CD14-positive monocyte (primary cell): ENCODE measurements at regions not wholly inside any gene's neighbourhood (a gene's known extent, or its start where the extent isn't known, plus 50 kb on each side); places are given as distances from the start of the nearest gene placed in this dataset.

ENCODE experiments used
- DNase-seq, 3 donors: peaks; one replicate each; pipeline ENCODE4 v3.0.0-alpha.2; 2011 to 2022
- H2AFZ ChIP-seq: 2 replicates; pipeline ENCODE4 v1.6.0; 2012; ENCODE audit warnings: mild to moderate bottlenecking, low read depth, low read length, inconsistent platforms; ENCODE audit not compliant: insufficient read depth, poor library complexity, severe bottlenecking
- H3K27ac ChIP-seq, 2 donors: 1 replicate in 1 of 2; 2 replicates in 1 of 2; pipeline ENCODE4 v1.5.1; 2012 to 2013; ENCODE audit warnings: low read length in 2 of 2, control low read depth in 1 of 2, inconsistent platforms in 1 of 2, low read depth in 1 of 2, mild to moderate bottlenecking in 1 of 2
- H3K27me3 ChIP-seq, 2 donors: one replicate each; pipeline versions ENCODE4 v1.6.0 to v1.6.1; 2011 to 2013; ENCODE audit warnings: low read length in 2 of 2; ENCODE audit not compliant: control insufficient read depth in 2 of 2, insufficient read depth in 2 of 2
- H3K36me3 ChIP-seq, 2 donors: replicated peaks in 1 of 2; 1 replicate in 1 of 2; 2 replicates in 1 of 2; pipeline versions ENCODE4 v1.5.1 to v1.6.1; 2012 to 2013; ENCODE audit warnings: low read length in 2 of 2, control low read depth in 1 of 2, inconsistent platforms in 1 of 2, mild to moderate bottlenecking in 1 of 2; ENCODE audit not compliant: insufficient read depth in 2 of 2, control insufficient read depth in 1 of 2
- H3K4me1 ChIP-seq, 2 donors: 1 replicate in 1 of 2; 2 replicates in 1 of 2; pipeline versions ENCODE4 v1.5.1 to v1.6.1; 2012 to 2013; ENCODE audit warnings: low read length in 2 of 2, control low read depth in 1 of 2, inconsistent platforms in 1 of 2, mild to moderate bottlenecking in 1 of 2, moderate library complexity in 1 of 2; ENCODE audit not compliant: insufficient read depth in 2 of 2, control insufficient read depth in 1 of 2
- H3K4me2 ChIP-seq: replicated peaks from 2 replicates; pipeline ENCODE3; 2012; ENCODE audit warnings: low read length, moderate library complexity, mild to moderate bottlenecking; ENCODE audit not compliant: poor library complexity, severe bottlenecking; ENCODE audit errors: extremely low read depth
- H3K4me3 ChIP-seq, 3 experiments: fragments of 200-600 bp in 1 of 3; sonication (generic) in 1 of 3; replicated peaks in 1 of 3; 1 replicate in 2 of 3; 2 replicates in 1 of 3; pipeline ENCODE4 v1.5.1; 2011 to 2013; ENCODE audit warnings: low read length in 3 of 3, mild to moderate bottlenecking in 3 of 3, control low read depth in 2 of 3, low read depth in 2 of 3, inconsistent platforms in 1 of 3, moderate library complexity in 1 of 3
- H3K79me2 ChIP-seq: 2 replicates; pipeline ENCODE4 v1.6.0; 2012; ENCODE audit warnings: mild to moderate bottlenecking, control low read depth, inconsistent platforms, low read length, moderate library complexity; ENCODE audit not compliant: insufficient read depth
- H3K9ac ChIP-seq: 2 replicates; pipeline ENCODE4 v1.6.0; 2017; ENCODE audit warnings: low read length, mild to moderate bottlenecking; ENCODE audit not compliant: insufficient read depth, poor library complexity, severe bottlenecking
- H3K9me3 ChIP-seq, 2 donors: replicated peaks in 1 of 2; 1 replicate in 1 of 2; 2 replicates in 1 of 2; pipeline versions ENCODE4 v1.5.1 to v1.6.1; 2012 to 2013; ENCODE audit warnings: low read length in 2 of 2, control low read depth in 1 of 2; ENCODE audit not compliant: control insufficient read depth in 1 of 2, insufficient read depth in 1 of 2
- H4K20me1 ChIP-seq: 2 replicates; pipeline ENCODE4 v1.6.0; 2012; ENCODE audit warnings: mild to moderate bottlenecking, low read length, control low read depth, moderate library complexity; ENCODE audit not compliant: insufficient read depth
- H3K27ac Mint-ChIP-seq, 7 donors: one replicate each; pipeline ENCODE4 v1.8.0; 2020; ENCODE audit warnings: mild to moderate bottlenecking in 7 of 7, mixed read lengths in 7 of 7, moderate library complexity in 6 of 7, inconsistent platforms in 2 of 7
- H3K27me3 Mint-ChIP-seq, 3 donors: one replicate each; pipeline ENCODE4 v1.8.0; 2021 to 2022; ENCODE audit warnings: low read depth in 3 of 3, mild to moderate bottlenecking in 3 of 3, mixed read lengths in 3 of 3, moderate library complexity in 3 of 3, inconsistent platforms in 1 of 3
- H3K36me3 Mint-ChIP-seq, 2 donors: one replicate each; pipeline ENCODE4 v1.8.0; 2020; ENCODE audit warnings: mixed read lengths in 2 of 2, inconsistent platforms in 1 of 2, mild to moderate bottlenecking in 1 of 2
- H3K4me1 Mint-ChIP-seq: one replicate; pipeline ENCODE4 v1.8.0; 2020; ENCODE audit warnings: mild to moderate bottlenecking, mixed read lengths
- H3K4me3 Mint-ChIP-seq, 2 donors: one replicate each; pipeline ENCODE4 v1.8.0; 2020; ENCODE audit warnings: mild to moderate bottlenecking in 2 of 2, mixed read lengths in 2 of 2, moderate library complexity in 1 of 2
- H3K9me3 Mint-ChIP-seq, 7 donors: one replicate each; pipeline ENCODE4 v1.8.0; 2020 to 2022; ENCODE audit warnings: mixed read lengths in 7 of 7, mild to moderate bottlenecking in 6 of 7, moderate library complexity in 6 of 7, inconsistent platforms in 2 of 7
- WGBS: methylation state at CpG from one replicate; pipeline ENCODE4 v1.1.5; 2013; ENCODE audit warnings: missing lambda C conversion rate; ENCODE audit not compliant: insufficient coverage; 5-methylcytosine and 5-hydroxymethylcytosine counted together
- intact Hi-C, 2 donors: fragments of 100-400 bp; cut with micrococcal nuclease; formaldehyde crosslinking; loops; one replicate each; pipeline versions ENCODE4 v1.15.0 to v1.15.1; 2023
- TF ChIP-seq, protein P1 (sequence below): fragments of 200-600 bp; IDR thresholded peaks from one replicate; pipeline ENCODE4 v1.8.0; 2022; ENCODE audit warnings: antibody characterized with exemption, mild to moderate bottlenecking

DNA sequence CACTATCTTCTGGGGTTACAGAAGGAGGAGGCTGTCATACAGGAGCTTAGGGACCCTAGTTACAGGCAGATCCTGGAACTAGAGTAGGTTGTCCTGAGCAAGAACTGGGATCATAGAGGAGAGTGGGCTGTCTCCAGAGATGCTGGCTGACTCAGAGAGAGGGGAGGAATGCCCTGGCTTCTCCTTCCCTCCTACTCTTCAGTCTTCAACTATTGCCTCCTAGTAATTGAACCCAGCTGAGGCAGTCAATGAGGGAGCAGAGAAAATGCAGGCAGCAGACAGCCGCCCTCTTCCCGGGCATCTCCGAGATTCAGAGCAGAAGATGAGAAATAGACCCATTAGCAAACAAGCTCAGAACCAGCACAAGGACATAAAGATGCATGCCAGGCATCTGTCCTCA, 118.3 kb upstream of the PDE5A start:
- Histone ChIP-seq H3K27me3 (no peaks in the 10 kb centered on the region), H2AFZ (no peak overlapping the region), H3K27ac (no peak overlapping the region), H3K9ac (no peak overlapping the region), H3K36me3 (no peaks in the 10 kb centered on the region), H3K79me2 (no peaks in the 10 kb centered on the region), H3K9me3 (no peaks in the 10 kb centered on the region), H3K4me1 (no peaks in the 10 kb centered on the region), H3K4me2 (no peak overlapping the region), H3K4me3 (no peak overlapping the region), H4K20me1 (no peaks in the 10 kb centered on the region)
- intact Hi-C loops, result no loop called here
- no peaks in the 10 kb centered on the region for H3K4me1 Mint-ChIP-seq
- 100% methylated on average over 2 of the region's 3 CpGs for WGBS
- peaks cover 0 to 3% (median 0%) of the 10 kb centered on the region in 7 donors for H3K9me3 Mint-ChIP-seq
- no peak for DNase-seq
- H3K36me3 Mint-ChIP-seq, result no peaks in the 10 kb centered on the region
- no peak overlapping the region for H3K27ac Mint-ChIP-seq
- H3K27me3 Mint-ChIP-seq, result peaks cover 0 to 2% (median 1%) of the 10 kb centered on the region in 3 donors
- no peak overlapping the region for H3K4me3 Mint-ChIP-seq
- TF ChIP-seq, protein P1, sequence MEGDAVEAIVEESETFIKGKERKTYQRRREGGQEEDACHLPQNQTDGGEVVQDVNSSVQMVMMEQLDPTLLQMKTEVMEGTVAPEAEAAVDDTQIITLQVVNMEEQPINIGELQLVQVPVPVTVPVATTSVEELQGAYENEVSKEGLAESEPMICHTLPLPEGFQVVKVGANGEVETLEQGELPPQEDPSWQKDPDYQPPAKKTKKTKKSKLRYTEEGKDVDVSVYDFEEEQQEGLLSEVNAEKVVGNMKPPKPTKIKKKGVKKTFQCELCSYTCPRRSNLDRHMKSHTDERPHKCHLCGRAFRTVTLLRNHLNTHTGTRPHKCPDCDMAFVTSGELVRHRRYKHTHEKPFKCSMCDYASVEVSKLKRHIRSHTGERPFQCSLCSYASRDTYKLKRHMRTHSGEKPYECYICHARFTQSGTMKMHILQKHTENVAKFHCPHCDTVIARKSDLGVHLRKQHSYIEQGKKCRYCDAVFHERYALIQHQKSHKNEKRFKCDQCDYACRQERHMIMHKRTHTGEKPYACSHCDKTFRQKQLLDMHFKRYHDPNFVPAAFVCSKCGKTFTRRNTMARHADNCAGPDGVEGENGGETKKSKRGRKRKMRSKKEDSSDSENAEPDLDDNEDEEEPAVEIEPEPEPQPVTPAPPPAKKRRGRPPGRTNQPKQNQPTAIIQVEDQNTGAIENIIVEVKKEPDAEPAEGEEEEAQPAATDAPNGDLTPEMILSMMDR, result no peak

DNA sequence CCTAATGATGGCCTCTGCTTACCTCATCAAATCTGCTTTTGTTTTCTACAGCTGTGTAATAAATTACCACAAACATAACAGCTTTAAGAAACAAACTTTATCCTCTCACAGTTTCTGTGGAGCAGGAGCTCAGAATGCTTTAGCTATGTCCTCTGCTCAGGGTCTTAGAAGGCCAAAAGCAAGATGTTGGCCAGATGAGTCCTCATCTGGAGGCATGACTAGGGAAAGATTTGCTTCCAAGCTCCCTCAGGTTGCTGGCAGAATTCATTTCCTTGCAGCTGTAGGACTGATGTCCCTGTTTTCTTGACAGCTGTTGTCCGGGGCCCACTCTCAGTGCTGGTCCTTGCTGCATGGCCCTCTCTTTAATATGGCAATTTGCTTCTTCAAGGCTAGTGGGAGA, 116.7 kb upstream of the PDE5A start:
- TF ChIP-seq, protein P1, result no peak
- Histone ChIP-seq H3K79me2 (no peaks in the 10 kb centered on the region), H3K9me3 (no peaks in the 10 kb centered on the region), H4K20me1 (no peaks in the 10 kb centered on the region), H3K36me3 (no peaks in the 10 kb centered on the region), H3K27me3 (no peaks in the 10 kb centered on the region), H3K4me3 (no peak overlapping the region), H3K9ac (no peak overlapping the region), H3K4me1 (no peaks in the 10 kb centered on the region), H3K4me2 (no peak overlapping the region), H2AFZ (no peak overlapping the region), H3K27ac (no peak overlapping the region)
- Mint-ChIP-seq H3K4me1 (no peaks in the 10 kb centered on the region), H3K36me3 (no peaks in the 10 kb centered on the region), H3K4me3 (no peak overlapping the region), H3K27ac (no peak overlapping the region), H3K9me3 (peaks cover 0 to 3% (median 0%) of the 10 kb centered on the region in 7 donors), H3K27me3 (peaks cover 0 to 1% (median 0%) of the 10 kb centered on the region in 3 donors)
- no peak for DNase-seq
- intact Hi-C loops, result no loop called here
- WGBS, result 40% methylated on average over 1 of the region's 1 CpG
